ENCODE measurements at regions not wholly inside any gene's neighbourhood (a gene's known extent, or its start where the extent isn't known, plus 50 kb on each side); places are given as distances from the start of the nearest gene placed in this dataset.

DNA sequence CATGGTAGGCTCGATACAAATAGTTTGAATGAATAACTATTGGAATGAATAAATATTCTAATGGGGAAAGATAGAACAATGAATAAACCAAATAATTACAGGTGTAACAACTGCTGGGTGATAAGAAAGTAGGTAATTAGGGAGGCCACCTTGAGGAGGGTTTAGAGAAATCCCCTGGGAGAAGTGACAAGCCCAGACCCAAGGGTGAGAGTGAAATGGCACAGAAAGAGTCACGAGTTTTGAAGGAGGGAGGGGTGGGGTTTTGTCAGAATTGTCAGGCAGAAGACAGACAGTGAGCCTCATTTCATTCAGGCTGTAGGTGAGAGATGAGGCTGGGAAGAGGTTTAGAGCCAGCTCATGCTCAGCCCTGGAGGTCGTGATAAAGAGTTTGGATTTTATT lies 71.6 kb upstream of the L3MBTL4 start:
- TF ChIP-seq REST (IDR thresholded peaks at IDR 0.05; ENCODE audit: low read depth) (no peak), NFIC (IDR thresholded peaks at IDR 0.05) (no peak)

All from Ishikawa (cell line).